GM03348 (cell line): ENCODE measurements at regions not wholly inside any gene's neighbourhood (a gene's known extent, or its start where the extent isn't known, plus 50 kb on each side); places are given as distances from the start of the nearest gene placed in this dataset.

Source experiments
- DNase-seq: peaks from one replicate; pipeline ENCODE4 v3.0.0; 2012; ENCODE audit warnings: low spot score

DNA sequence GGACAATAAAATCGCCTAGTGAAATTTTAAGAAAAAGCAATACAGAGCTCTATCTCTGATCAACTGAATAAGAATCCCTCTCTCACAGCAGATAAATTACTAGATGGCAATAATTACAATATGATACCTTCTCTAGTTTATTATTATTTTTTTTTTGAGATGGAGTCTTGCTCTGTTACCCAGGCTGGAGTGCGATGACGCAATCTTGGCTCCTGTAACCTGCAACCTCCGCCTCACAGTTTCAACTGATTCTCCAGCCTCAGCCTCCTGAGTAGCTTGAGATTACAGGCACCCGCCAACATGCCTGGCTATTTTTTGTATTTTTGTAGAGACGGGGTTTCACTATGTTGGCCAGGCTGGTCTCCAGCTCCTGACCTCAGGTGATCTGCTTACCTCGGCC, 129.3 kb upstream of the PTCHD4 start:
- no peak for DNase-seq

- no peak for DNase-seq
Measured at GRCh38 chr6:48236375-48236774, 125.4 kb upstream of the PTCHD4 start.

DNA sequence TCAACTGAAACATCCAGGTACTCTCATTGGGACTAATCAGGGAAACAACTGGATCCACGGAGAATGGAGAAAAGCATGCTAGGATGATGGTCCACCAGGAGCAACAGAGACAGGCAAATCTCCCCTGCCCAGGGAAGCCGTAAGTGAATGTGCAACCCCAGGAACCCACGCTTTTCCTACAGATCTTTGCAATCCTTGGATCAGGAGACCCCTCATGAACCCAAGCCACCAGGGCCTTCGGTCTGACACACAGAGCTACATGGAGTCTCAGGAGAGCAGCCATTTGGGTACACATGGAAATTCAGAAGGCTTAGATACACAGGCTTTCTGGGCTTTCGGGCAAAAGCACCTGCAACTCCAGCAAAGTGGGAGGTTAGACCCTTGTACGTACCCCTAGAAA, 122.1 kb upstream of the PTCHD4 start:
- DNase-seq, result no peak

DNA sequence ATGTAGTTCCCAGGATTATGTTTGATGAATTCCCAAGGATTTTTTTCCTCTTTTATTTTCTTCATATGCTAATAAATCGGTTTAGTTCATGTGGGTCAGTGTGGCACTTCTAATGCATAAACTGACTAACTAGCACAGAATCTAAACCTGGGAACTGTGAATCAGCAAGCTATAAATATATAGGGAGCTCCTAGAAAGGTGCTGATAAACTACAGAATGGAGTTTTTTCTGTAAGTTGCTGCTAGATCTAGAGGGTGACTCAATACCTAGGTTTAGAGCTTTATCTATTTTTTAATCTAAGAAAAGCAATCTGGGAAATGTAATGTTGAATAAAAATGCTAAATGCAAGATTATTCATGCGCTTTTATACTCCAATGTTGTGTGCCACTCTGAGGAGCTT, 118.8 kb upstream of the PTCHD4 start:
- no peak for DNase-seq

DNA sequence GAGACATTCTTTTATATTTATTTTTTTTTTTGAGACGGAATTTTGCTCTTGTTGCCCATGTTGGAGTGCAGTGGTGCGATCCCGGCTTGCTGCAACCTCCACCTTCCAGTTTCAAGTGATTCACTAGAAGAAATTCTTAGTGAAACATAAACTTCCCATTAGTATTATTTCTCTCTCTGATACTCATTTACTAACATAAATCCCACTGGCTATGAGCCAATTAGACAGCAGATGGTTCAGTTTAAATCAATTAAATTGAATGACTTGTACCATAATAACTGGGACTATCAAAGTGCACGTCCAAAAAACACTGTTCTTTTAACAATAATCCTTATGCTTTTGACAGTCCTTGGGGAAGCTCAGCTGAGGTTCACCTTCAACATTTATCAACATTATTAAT, 111.2 kb upstream of the PTCHD4 start:
- no peak for DNase-seq

DNA sequence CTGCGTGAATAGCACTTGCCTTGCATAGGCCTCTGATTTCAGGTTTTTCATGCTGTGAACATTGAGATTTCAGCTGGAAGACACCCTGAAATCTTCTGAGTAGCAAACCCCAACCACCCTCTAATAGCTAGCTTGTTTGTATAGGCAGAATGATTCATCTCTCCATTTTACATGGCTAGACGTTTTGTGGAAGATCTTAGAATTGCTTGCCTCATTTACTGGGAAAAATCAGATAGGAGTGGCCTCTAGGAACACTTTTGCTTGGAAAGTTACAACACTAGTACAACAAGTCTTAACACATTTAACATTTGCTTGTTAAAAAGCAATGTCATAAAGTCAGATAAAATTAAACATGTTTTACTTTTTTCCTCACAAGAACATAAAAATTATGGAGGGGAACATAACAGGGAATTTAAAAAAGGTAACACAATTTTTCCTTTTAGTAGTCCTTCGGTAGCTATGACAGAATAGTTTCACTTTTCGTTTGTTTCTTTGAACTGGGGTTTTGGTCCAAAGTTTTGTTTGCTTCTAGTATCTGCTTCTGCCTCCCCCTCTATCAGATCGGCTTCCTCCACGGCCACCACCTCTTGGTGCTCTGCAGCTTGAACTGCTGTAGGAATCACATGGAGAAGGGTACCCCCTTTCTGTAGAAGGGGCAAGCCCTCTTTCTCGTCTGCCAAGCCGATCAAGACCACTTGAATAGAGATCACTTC, 102.2 kb upstream of the PTCHD4 start:
- DNase-seq, result no peak

DNA sequence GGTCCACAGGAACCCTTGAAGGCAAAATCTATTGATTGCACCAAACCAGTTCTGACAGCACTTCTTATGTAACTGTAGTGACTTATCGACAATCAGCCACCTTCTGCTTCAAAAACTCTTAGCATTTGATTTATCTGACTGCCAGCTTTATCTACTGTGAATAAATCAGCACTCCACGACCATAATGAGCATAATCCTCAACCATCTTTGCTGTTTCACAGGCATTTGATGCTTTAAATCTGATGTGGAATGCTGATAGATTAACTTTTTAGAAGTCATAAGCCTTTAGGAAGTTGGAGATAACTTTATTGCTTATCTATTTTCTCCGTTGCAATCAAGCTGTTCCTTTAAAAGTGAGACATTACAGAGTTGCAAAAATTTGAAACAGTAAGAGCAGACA, 101.5 kb upstream of the PTCHD4 start:
- DNase-seq, result no peak

DNA sequence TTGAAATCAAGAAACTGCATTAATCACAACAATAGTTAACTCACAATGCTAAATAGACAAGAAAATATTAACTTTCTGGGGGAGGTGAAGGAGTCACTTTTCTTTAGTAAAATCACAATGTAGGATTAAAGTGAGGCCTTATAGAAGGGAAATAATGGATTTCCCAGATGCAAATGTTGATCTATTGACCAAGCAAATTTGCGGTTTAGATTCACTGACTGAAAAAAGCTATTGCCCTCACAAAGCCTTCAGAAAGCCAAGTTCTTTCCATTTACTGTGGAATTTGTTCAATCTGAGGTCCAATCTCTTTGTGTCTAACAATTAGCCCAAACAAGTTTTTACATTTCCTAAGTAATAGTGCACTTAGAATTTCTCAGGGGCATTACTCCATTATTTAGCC, 95.1 kb upstream of the PTCHD4 start:
- DNase-seq, result no peak

DNA sequence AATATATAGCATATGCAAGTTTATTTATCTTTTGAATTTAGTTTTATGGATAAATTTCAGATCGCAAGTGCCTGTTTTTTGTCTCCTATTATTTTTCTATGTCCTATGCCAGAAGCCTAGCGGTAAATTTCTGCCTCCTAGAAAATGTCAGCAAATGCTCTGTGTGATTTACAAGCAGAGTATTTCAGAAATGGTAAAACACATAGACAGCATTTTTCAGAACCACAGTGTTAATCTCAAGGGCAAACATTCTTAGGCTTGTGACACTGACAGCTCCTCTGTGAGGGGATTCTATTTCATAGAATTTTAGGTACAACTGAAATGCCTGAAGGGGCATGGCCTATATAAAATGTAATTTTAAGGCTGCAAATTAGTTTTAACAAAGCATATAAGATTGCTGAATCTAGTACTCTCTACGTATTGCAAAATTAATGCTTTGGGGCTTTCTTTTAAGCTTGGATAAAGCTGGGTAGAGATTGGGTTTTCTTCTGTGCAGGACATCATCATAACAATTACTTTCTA, 89.9 kb upstream of the PTCHD4 start:
- no peak for DNase-seq

GRCh38 chr6:48199499-48199898, 88.5 kb upstream of the PTCHD4 start:
- no peak for DNase-seq

DNA sequence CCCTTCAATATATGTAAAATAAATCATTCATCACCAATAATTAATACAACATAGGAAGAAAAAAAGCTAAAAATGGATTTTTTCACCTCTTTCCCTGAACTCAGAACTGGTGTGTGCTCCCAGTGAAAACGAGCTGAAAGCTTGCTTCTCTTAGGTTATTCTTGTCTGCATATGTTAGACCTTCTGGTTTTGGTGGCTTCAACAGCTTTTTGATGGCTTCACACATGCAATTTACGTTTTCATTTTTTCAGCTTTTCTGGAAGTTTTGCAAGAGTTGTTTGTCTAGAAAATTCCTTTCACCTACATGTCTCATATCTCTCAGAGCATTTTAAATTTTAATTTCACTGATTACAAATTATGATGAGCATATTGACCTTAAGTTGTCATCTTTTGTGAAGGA, 86.9 kb upstream of the PTCHD4 start:
- DNase-seq, result no peak

- DNase-seq, result no peak
Measured at GRCh38 chr6:48194596-48195295, 83.7 kb upstream of the PTCHD4 start.

GRCh38 chr6:48188158-48188557, 77.2 kb upstream of the PTCHD4 start:
- DNase-seq, result no peak

DNA sequence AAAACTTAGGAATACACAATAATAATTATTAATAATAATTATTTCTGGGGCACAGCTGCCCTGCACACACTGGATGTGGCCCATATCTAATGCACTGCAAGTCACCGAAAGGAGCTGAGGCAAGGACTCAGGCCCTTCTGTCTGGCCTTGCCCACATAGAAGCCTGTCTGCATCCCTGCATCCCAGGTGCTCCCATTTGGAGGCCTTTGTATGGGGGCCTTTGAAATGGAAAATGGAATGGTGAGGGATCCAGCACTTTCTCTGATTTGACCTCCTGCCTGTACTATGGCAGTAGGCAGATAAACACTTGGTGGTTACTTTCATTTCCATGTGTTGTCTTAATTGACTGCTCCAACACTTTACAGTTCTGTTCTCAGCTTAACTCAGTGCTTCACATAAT, 75.7 kb upstream of the PTCHD4 start:
- DNase-seq, result no peak

GRCh38 chr6:48184648-48185047, 73.7 kb upstream of the PTCHD4 start:
- no peak for DNase-seq

- no peak for DNase-seq
Measured at GRCh38 chr6:48183811-48184605, 73.0 kb upstream of the PTCHD4 start.

GRCh38 chr6:48183178-48183577, 72.2 kb upstream of the PTCHD4 start:
- DNase-seq, result no peak

GRCh38 chr6:48178700-48179099, 67.7 kb upstream of the PTCHD4 start:
- DNase-seq, result no peak

DNA sequence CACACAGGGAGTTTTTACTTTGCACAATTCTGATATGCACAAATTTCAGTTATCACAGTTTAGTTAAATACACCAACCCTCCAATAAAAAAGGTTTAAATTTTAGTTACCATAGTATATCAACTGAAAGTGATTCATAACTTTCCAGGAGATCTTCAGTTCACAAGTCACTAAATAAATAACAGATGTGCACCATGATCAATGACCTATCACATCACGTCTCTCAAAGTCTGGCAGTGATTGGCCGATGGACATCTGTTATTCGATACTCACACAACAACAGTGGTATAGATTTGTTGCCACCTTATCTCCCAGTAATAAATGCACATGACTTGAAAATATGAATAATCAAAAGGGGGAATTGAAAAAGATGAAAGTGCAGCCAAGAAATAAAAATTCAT, 66.8 kb upstream of the PTCHD4 start:
- no peak for DNase-seq

DNA sequence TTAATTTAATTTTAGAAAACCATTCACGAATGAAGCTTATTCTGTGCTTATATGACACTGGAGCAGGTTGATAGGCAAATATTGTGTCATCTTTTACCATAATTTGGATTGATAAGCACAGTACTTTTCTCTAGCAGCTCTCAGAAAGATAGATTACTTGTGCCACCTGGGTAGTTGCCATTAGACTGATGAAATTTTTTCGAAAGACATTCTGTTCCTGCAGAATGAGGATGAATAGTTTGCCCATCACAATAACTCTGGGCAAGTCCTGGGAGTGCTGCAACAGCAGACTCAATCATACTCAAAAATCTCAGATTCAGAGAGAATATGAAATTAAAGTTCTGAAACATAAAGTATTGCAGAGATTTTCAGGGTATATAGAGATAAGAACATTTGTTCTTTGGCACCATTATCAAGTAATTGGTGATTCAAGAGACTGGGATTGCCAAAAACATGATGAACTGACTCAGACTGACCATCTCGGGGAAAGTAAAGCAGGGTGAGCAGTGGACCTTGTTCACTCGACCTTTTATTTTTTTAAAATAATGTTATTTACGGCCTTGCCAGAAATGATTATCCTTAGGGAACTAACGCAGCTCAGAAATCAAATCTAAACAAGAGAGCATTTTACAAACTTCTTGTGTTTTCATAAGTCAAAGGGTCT, 65.8 kb upstream of the PTCHD4 start:
- no peak for DNase-seq

DNA sequence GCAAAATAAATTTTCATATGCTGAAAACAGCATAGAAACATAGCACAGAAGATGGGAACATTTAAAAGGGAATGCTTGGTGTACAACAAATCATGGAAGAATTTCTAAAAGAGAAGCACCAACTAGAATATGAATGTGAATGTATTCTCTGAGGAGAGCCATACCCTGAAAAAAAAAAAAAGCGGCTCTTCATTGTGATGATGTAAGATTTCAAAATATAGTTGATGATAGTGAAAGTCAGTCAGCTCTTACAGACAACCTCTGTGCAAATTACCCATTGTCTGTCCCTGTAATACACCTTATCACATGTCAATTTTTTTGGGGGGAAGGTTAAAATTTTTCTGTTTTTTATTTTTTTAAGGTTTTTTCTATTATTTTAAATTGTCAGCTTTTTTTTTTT, 58.6 kb upstream of the PTCHD4 start:
- no peak for DNase-seq
